ENCODE measurements at regions not wholly inside any gene's neighbourhood (a gene's known extent, or its start where the extent isn't known, plus 50 kb on each side); places are given as distances from the start of the nearest gene placed in this dataset.
"Not testable (repeated sequence)": the region's sequence is repeated elsewhere in the genome, so short reads cannot be mapped to it uniquely, and the experiment has no call there.

DNA sequence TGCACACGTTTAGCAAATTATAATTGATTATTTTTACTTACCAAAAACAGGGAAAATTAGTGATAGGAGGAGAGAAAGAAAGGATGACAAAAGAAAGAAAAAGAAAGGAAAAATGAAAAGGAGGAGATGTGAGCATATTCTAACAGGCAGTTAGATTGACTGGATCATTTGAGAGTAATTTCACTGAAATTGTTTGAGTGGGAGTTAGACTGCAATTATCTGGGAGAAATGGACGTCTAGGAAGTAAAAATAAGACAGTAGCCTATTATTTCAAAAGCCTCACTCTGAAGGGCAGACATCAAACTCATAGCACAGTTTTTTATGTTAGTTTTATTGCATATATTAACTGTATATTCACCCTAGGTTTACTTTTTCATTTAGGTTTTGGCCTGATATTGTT lies 272.8 kb upstream of the POU1F1 start:
- no peak overlapping the region for H3K4me3 ChIP-seq (ENCODE audit: low read depth, low read length)
- TF ChIP-seq, protein P1, sequence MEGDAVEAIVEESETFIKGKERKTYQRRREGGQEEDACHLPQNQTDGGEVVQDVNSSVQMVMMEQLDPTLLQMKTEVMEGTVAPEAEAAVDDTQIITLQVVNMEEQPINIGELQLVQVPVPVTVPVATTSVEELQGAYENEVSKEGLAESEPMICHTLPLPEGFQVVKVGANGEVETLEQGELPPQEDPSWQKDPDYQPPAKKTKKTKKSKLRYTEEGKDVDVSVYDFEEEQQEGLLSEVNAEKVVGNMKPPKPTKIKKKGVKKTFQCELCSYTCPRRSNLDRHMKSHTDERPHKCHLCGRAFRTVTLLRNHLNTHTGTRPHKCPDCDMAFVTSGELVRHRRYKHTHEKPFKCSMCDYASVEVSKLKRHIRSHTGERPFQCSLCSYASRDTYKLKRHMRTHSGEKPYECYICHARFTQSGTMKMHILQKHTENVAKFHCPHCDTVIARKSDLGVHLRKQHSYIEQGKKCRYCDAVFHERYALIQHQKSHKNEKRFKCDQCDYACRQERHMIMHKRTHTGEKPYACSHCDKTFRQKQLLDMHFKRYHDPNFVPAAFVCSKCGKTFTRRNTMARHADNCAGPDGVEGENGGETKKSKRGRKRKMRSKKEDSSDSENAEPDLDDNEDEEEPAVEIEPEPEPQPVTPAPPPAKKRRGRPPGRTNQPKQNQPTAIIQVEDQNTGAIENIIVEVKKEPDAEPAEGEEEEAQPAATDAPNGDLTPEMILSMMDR (IDR thresholded peaks at IDR 0.05; ENCODE audit: insufficient read depth, low read length, poor library complexity, severe bottlenecking), result no peak
- H3K27me3 ChIP-seq (ENCODE audit: control insufficient read depth, insufficient read depth, low read length), result no peaks in the 10 kb centered on the region
- H3K36me3 ChIP-seq (ENCODE audit: control insufficient read depth, insufficient read depth, low read length), result no peaks in the 10 kb centered on the region
- DNase-seq (ENCODE audit: low read depth), result no peak

DNA sequence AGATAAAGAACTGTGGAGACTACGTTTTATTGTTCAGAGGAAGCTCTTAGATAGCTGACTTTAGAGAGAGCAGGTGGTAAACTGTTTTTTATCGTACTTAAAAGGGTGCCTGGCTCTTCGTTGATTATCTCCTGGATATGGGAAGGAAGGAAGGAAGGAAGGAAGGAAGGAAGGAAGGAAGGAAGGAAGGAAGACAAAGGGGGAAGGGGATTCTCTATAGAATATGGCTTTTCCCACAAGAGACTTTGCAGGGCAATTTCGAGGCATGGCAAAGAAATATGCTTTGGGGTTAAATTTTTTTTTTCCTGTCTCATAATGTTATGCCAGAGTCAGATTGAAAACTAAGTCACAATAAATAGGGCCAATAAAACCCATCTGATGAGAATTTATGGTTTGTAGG lies 271.9 kb upstream of the POU1F1 start:
- no peaks in the 10 kb centered on the region for H3K27me3 ChIP-seq (ENCODE audit: control insufficient read depth, insufficient read depth, low read length)
- no peak overlapping the region for H3K4me3 ChIP-seq (ENCODE audit: low read depth, low read length)
- TF ChIP-seq, protein P1 (IDR thresholded peaks at IDR 0.05; ENCODE audit: insufficient read depth, low read length, poor library complexity, severe bottlenecking), result no peak
- DNase-seq (ENCODE audit: low read depth), result no peak
- no peaks in the 10 kb centered on the region for H3K36me3 ChIP-seq (ENCODE audit: control insufficient read depth, insufficient read depth, low read length)

DNA sequence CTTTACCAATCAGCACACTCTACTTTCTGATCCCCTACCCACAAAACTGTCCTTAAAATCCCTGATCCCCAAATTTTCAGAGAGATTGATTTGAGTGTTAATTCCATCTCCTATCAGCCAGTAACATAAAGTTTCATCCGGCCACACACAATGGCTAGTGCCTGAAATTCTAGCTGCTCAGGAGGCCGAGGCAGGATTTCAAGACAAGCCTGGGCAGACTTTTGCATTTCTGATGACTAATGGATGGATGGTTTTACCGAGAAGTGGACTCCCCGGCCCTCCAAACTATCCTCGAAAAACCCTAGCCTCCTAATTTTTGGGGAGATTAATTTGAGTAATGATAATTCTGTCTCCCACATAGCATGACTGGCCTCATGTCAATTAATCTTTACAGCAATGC lies 269.8 kb upstream of the POU1F1 start:
- DNase-seq (ENCODE audit: low read depth), result no peak
- Histone ChIP-seq H3K36me3 (ENCODE audit: control insufficient read depth, insufficient read depth, low read length) (no peaks in the 10 kb centered on the region), H3K4me3 (ENCODE audit: low read depth, low read length) (no peak overlapping the region), H3K27me3 (ENCODE audit: control insufficient read depth, insufficient read depth, low read length) (no peaks in the 10 kb centered on the region)
- TF ChIP-seq, protein P1 (IDR thresholded peaks at IDR 0.05; ENCODE audit: insufficient read depth, low read length, poor library complexity, severe bottlenecking), result no peak

DNA sequence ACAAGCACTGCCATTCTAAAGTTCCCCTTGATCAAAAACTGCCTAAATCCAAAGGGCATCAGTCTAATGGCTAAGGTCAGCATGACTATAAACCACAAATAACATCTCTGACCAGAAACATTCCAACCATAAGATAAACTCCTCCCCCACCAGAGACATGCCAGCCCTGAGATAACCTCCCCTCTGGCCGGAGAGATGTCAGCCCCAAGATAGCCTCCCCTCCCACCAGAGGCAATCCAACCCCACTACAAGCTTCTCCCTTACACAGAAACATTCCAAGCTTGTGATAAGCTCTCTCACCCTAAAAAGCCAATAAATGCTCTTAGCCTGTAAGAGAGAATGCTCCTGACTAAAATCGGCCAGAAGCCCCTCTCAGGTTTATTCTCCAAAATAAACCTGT lies 267.0 kb upstream of the POU1F1 start:
- not testable (repeated sequence) for DNase-seq (ENCODE audit: low read depth); H3K4me3 ChIP-seq (ENCODE audit: low read depth, low read length); H3K27me3 ChIP-seq (ENCODE audit: control insufficient read depth, insufficient read depth, low read length); H3K36me3 ChIP-seq (ENCODE audit: control insufficient read depth, insufficient read depth, low read length)

DNA sequence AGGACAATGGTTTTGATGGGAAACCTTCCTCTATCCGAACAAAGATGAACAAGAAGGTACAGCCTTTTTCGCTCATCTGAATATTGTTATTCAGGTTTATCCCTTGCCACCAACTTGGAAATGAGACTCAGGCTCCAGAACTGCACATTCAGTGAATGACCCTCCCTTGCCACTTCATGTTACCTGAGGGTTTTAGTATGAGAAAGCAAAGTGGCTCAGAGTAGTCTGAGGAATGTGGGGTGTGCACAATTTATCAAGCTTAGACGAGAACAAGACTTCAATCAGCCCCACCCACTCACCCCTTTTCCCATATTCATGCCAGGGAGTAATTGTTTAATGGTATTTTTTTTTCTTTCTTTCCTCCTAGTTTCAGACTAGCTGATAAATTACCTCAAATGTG lies 265.3 kb upstream of the POU1F1 start:
- DNase-seq (ENCODE audit: low read depth), result no peak
- no peaks in the 10 kb centered on the region for H3K36me3 ChIP-seq (ENCODE audit: control insufficient read depth, insufficient read depth, low read length)
- TF ChIP-seq, protein P1 (IDR thresholded peaks at IDR 0.05; ENCODE audit: insufficient read depth, low read length, poor library complexity, severe bottlenecking), result no peak
- H3K4me3 ChIP-seq (ENCODE audit: low read depth, low read length), result no peak overlapping the region
- H3K27me3 ChIP-seq (ENCODE audit: control insufficient read depth, insufficient read depth, low read length), result no peaks in the 10 kb centered on the region

GRCh38 chr3:87538722-87539121 lies 262.3 kb upstream of the POU1F1 start:
- DNase-seq (ENCODE audit: low read depth); H3K27me3 ChIP-seq (ENCODE audit: control insufficient read depth, insufficient read depth, low read length); H3K36me3 ChIP-seq (ENCODE audit: control insufficient read depth, insufficient read depth, low read length); H3K4me3 ChIP-seq (ENCODE audit: low read depth, low read length): not testable (repeated sequence)

- no peak overlapping the region for H3K4me3 ChIP-seq (ENCODE audit: low read depth, low read length)
- no peaks in the 10 kb centered on the region for H3K36me3 ChIP-seq (ENCODE audit: control insufficient read depth, insufficient read depth, low read length)
- TF ChIP-seq, protein P1 (IDR thresholded peaks at IDR 0.05; ENCODE audit: insufficient read depth, low read length, poor library complexity, severe bottlenecking), result no peak
- no peaks in the 10 kb centered on the region for H3K27me3 ChIP-seq (ENCODE audit: control insufficient read depth, insufficient read depth, low read length)
- DNase-seq (ENCODE audit: low read depth), result no peak
These were observed 233.0 kb upstream of the POU1F1 start for GRCh38 chr3:87509401-87509800.

Data from kidney epithelial cell (primary cell).